Neural cell (in vitro differentiated cells): ENCODE measurements at regions not wholly inside any gene's neighbourhood (a gene's known extent, or its start where the extent isn't known, plus 50 kb on each side); places are given as distances from the start of the nearest gene placed in this dataset.
A peak's percentile ranks its signal among the peaks of the same experiment; 100 is the strongest.
"Not testable (repeated sequence)": the region's sequence is repeated elsewhere in the genome, so short reads cannot be mapped to it uniquely, and the experiment has no call there.

Source experiments
- H2AFZ ChIP-seq: fragments of 200-600, 300-800 bp; sonication (generic), shearing (Covaris generic); 2 replicates; pipeline ENCODE4 v1.6.0; 2014; ENCODE audit warnings: low read depth, mild to moderate bottlenecking, antibody characterized with exemption, low read length, moderate library complexity
- H3F3A ChIP-seq: fragments of 200-600 bp; shearing (Covaris generic); 2 replicates; pipeline ENCODE4 v1.6.1; 2016; ENCODE audit warnings: mild to moderate bottlenecking, moderate library complexity, mixed read lengths, antibody characterized with exemption, low read length; ENCODE audit not compliant: insufficient read depth, poor library complexity, severe bottlenecking
- H3K27ac ChIP-seq: fragments of 200-600, 300-800 bp; sonication (generic), shearing (Covaris generic); 2 replicates; pipeline ENCODE4 v1.5.1; 2014; ENCODE audit warnings: mild to moderate bottlenecking, low read length, moderate library complexity
- H3K27me3 ChIP-seq: fragments of 300-800, 200-600 bp; sonication (generic), shearing (Covaris generic); 2 replicates; pipeline ENCODE4 v1.6.0; 2014; ENCODE audit warnings: mild to moderate bottlenecking, low read depth, low read length, moderate library complexity; ENCODE audit not compliant: insufficient read depth
- H3K36me3 ChIP-seq: fragments of 300-800, 200-600 bp; sonication (generic), shearing (Covaris generic); 2 replicates; pipeline ENCODE4 v1.5.1; 2014; ENCODE audit warnings: mild to moderate bottlenecking, antibody characterized with exemption, low read length, moderate library complexity; ENCODE audit not compliant: insufficient read depth
- H3K4me2 ChIP-seq: fragments of 300-800, 200-600 bp; sonication (generic), shearing (Covaris generic); 2 replicates; pipeline ENCODE4 v1.6.0; 2014; ENCODE audit warnings: mild to moderate bottlenecking, low read length
- H3K4me3 ChIP-seq: fragments of 300-800, 200-600 bp; sonication (generic), shearing (Covaris generic); 2 replicates; pipeline ENCODE4 v1.5.1; 2014; ENCODE audit warnings: mild to moderate bottlenecking, low read length, moderate library complexity
- H3K79me2 ChIP-seq: fragments of 200-600 bp; shearing (Covaris generic); replicated peaks from 2 replicates; pipeline ENCODE4 v1.6.0; 2014; ENCODE audit warnings: mild to moderate bottlenecking, low read length, moderate library complexity; ENCODE audit not compliant: insufficient read depth
- H3K9ac ChIP-seq: fragments of 300-800, 200-600 bp; sonication (generic), shearing (Covaris generic); 2 replicates; pipeline ENCODE4 v1.6.1; 2016; ENCODE audit warnings: mild to moderate bottlenecking, low read length, mixed read lengths
- H3K9me2 ChIP-seq: fragments of 200-600 bp; shearing (Covaris generic); 2 replicates; pipeline ENCODE4 v1.6.1; 2016; ENCODE audit warnings: mild to moderate bottlenecking, low read length, mixed read lengths; ENCODE audit not compliant: insufficient read depth
- H3K9me3 ChIP-seq: fragments of 200-600, 300-800 bp; sonication (generic), shearing (Covaris generic); 2 replicates; pipeline ENCODE4 v1.6.1; 2016; ENCODE audit warnings: mild to moderate bottlenecking, mixed run types, low read length, moderate library complexity, mixed read lengths
- H4K20me1 ChIP-seq: fragments of 200-600 bp; shearing (Covaris generic); 2 replicates; pipeline ENCODE4 v1.6.1; 2016; ENCODE audit warnings: mild to moderate bottlenecking, mixed run types; ENCODE audit not compliant: insufficient read depth
- CTCF ChIP-seq: fragments of 450-650 bp; IDR thresholded peaks from 2 replicates; pipeline ENCODE4 v1.5.1; 2014; ENCODE audit warnings: antibody characterized with exemption, mild to moderate bottlenecking, moderate library complexity; ENCODE audit not compliant: poor library complexity, severe bottlenecking
- EP300 ChIP-seq: fragments of 450-650 bp; conservative IDR thresholded peaks from 2 replicates; pipeline ENCODE4 v1.6.1; 2014; ENCODE audit warnings: antibody characterized with exemption, mild to moderate bottlenecking, moderate library complexity; ENCODE audit not compliant: poor library complexity, severe bottlenecking
- EZH2 ChIP-seq: fragments of 200-600, 300-800 bp; shearing (Covaris generic), sonication (generic); IDR thresholded peaks from 2 replicates; pipeline ENCODE4 v1.6.1; 2014; ENCODE audit warnings: antibody characterized with exemption, low read length, borderline replicate concordance, mild to moderate bottlenecking; ENCODE audit not compliant: insufficient read depth, poor library complexity, severe bottlenecking
- MXI1 ChIP-seq: fragments of 450-650 bp; conservative IDR thresholded peaks from 2 replicates; pipeline ENCODE4 v1.6.1; 2014; ENCODE audit warnings: antibody characterized with exemption, mild to moderate bottlenecking; ENCODE audit not compliant: poor library complexity, severe bottlenecking
- POLR2AphosphoS5 ChIP-seq: IDR thresholded peaks from 2 replicates; pipeline ENCODE4 v1.6.1; 2012
- RAD21 ChIP-seq: fragments of 450-650 bp; conservative IDR thresholded peaks from 2 replicates; pipeline ENCODE4 v1.6.1; 2014; ENCODE audit warnings: antibody characterized with exemption, mild to moderate bottlenecking, moderate library complexity
- REST ChIP-seq: IDR thresholded peaks from 2 replicates; pipeline ENCODE4 v1.6.1; 2012; ENCODE audit warnings: borderline replicate concordance
- SMC3 ChIP-seq: fragments of 450-650 bp; conservative IDR thresholded peaks from 2 replicates; pipeline ENCODE4 v1.6.1; 2014; ENCODE audit warnings: antibody characterized with exemption, mild to moderate bottlenecking, moderate library complexity; ENCODE audit not compliant: poor library complexity

- Histone ChIP-seq H3K9ac (no peak overlapping the region), H3K27me3 (no peaks in the 10 kb centered on the region), H3K9me2 (no peaks in the 10 kb centered on the region), H3F3A (no peaks in the 10 kb centered on the region), H3K9me3 (no peaks in the 10 kb centered on the region), H3K36me3 (no peaks in the 10 kb centered on the region), H3K4me3 (no peak overlapping the region), H3K4me2 (no peak overlapping the region), H4K20me1 (no peaks in the 10 kb centered on the region), H3K79me2 (no peaks in the 10 kb centered on the region), H2AFZ (no peak overlapping the region), H3K27ac (no peak overlapping the region)
- TF ChIP-seq EP300 (no peak), REST (no peak), SMC3 (no peak), MXI1 (no peak), CTCF (no peak), POLR2AphosphoS5 (no peak), EZH2 (no peak)
Observed at GRCh38 chr1:112815376-112815775, 100.2 kb upstream of the PPM1J start.

- H3F3A ChIP-seq, H3K4me3 ChIP-seq, H3K36me3 ChIP-seq, H3K9me3 ChIP-seq, H3K9me2 ChIP-seq, H3K27me3 ChIP-seq, H4K20me1 ChIP-seq, H3K4me2 ChIP-seq, H3K9ac ChIP-seq, H3K27ac ChIP-seq, H3K79me2 ChIP-seq, H2AFZ ChIP-seq: not testable (repeated sequence)
Observed at GRCh38 chr1:112814645-112815044, 99.5 kb upstream of the PPM1J start.

DNA sequence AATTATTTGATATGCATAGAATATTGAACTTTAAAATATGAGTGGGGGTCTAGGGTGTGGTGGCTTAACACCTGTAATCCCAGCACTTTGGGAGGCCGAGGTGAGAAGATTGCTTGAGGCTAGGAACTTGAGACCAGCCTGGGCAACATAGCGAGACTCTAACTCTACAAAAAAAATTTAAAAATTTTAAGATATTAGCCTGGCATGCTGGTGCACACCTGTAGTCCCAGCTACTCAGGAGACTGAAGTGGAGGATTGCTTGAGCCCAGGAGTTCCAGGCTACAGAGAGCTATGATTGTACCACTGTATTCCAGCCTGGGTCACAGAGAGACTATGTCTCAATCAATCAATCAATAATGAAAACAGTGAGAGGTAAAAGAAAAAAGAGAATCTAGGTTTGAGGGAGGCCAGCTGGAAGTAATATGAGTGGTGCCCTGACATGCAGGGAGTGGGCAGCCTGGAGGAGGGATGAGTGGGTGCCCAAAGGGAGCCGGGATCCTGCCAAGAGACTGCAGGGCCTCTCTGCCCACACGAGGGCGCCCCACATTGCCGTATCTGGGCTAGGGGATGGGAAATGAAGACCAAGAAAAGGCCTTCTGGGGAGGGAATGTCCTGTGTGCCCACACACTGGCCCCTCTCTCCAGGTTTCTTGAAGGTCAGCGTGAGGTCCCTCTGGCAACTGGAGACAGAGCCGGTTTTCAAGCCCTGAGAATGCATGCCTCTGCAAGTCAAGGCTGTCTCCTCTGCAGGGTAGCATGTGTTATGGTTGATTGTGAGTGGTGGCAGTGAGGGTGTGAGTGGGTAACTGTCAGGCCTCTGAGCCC, 93.9 kb upstream of the PPM1J start:
- no peak overlapping the region for H3K9ac ChIP-seq
- H3K79me2 ChIP-seq = no peaks in the 10 kb centered on the region
- H3K9me2 ChIP-seq = no peaks in the 10 kb centered on the region
- no peak overlapping the region for H3K27ac ChIP-seq
- H2AFZ ChIP-seq = no peak overlapping the region
- H3K9me3 ChIP-seq = no peaks in the 10 kb centered on the region
- H3K36me3 ChIP-seq = no peaks in the 10 kb centered on the region
- H3F3A ChIP-seq = no peaks in the 10 kb centered on the region
- H3K4me2 ChIP-seq = no peak overlapping the region
- TF ChIP-seq RAD21 (peak; percentile 64), REST (no peak), SMC3 (peak; percentile 66), CTCF (peak; percentile 71)
- H4K20me1 ChIP-seq = no peaks in the 10 kb centered on the region
- H3K4me3 ChIP-seq = no peak overlapping the region
- no peaks in the 10 kb centered on the region for H3K27me3 ChIP-seq
